ENCODE measurements at regions not wholly inside any gene's neighbourhood (a gene's known extent, or its start where the extent isn't known, plus 50 kb on each side); places are given as distances from the start of the nearest gene placed in this dataset.

DNA sequence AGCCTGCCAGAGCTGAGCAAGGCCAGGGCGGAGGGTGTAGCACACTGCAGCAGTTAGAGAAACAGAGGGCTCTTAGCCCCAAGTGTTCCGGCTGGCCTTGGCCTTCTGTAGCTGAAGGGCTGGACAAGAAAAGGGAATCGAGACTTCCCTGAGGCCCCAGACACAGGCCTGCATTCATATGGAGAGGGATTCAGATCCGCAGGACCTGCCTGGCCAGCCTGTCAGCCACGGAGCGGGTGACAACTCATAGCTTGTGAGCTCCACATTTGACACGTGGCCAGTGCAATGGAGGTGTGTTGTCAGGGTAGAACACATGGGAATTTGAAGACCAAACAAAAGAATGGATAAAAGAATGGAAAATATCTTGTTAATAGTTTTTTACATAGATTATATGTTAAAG, 182.2 kb upstream of the GSC start:
- H3K27ac Mint-ChIP-seq: no peak overlapping the region
- no peaks in the 10 kb centered on the region for H3K4me1 Mint-ChIP-seq
- no peak overlapping the region for H3K4me3 Mint-ChIP-seq
- H3K36me3 Mint-ChIP-seq: no peaks in the 10 kb centered on the region
- ATAC-seq: no peak
- H3K27me3 Mint-ChIP-seq: peaks cover 7% of the 10 kb centered on the region
- peaks cover 3% of the 10 kb centered on the region for H3K9me3 Mint-ChIP-seq

DNA sequence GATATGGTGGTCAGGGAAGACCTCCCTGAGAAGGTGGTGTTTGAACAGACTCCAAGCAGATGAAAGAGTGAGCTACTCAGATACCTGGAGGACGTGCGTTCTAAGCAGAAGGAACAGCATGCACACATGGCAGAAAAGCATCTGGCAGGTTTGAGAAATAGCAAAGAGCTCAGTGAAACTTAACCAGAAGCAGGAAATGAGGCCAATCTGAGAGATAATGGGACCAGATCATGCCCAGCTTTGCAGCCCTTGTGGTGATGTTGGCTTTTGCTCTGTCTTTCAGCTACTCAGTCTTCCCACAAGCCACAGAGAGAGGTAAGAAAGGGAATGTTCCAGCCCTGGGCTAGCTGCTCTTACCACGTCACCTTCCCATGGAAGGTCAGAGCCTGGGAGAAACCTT, 176.3 kb upstream of the GSC start:
- no peaks in the 10 kb centered on the region for H3K4me1 Mint-ChIP-seq
- H3K36me3 Mint-ChIP-seq: no peaks in the 10 kb centered on the region
- H3K9me3 Mint-ChIP-seq: peaks cover 3% of the 10 kb centered on the region
- no peak for ATAC-seq
- no peaks in the 10 kb centered on the region for H3K27me3 Mint-ChIP-seq
- no peak overlapping the region for H3K27ac Mint-ChIP-seq
- H3K4me3 Mint-ChIP-seq: no peak overlapping the region

DNA sequence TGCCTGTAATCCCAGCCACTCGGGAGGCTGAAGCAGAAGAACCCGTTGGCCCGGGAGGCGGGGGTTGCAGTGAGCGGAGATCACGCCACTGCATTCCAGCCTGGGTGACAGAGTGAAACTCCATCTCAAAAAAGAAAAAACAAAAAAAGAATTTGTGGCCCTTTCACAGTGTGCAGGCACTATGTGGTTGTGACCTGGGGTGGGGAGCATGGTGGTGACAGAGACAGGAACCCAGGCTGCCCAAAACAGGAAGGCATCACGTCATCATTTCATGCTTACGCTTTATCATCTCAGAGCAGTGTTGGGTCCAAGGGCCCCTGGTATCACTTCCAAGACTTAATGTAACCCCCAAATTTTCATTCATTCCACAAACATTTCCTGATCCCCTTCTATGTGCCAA, 175.7 kb upstream of the GSC start:
- Mint-ChIP-seq H3K4me1 (no peaks in the 10 kb centered on the region), H3K27ac (no peak overlapping the region), H3K36me3 (no peaks in the 10 kb centered on the region), H3K27me3 (no peaks in the 10 kb centered on the region), H3K9me3 (peaks cover 3% of the 10 kb centered on the region), H3K4me3 (no peak overlapping the region)
- ATAC-seq: no peak

DNA sequence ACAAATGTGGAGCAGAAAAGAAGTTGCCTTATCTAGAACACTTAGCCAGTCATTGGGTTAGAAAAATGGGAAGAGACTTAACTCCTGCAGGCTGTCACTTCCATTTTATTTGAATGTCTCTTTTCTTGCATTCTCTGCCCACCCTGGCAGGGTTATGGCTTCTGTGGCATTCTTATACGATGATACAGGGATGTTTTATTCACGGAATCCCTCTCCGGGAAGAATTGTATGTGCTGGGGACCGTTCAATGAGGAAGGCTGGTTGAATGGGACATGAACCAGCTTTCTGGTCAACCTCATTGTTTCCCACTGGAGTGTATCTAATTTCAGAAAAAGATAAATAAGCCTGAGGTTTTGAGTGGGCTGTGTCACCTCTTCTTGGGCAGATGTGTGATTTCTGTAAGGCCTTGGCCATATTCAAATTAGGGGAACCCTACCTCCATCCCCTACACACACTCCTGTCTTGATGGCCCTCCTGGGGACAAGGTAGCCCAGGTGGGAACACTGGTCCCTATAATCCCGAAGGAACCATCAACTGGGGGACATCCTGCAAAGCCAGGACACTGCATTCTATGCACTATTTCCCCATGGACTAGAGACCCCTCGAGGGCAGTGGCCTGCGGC, 174.8 kb upstream of the GSC start:
- Mint-ChIP-seq H3K27ac (no peak overlapping the region), H3K4me1 (no peaks in the 10 kb centered on the region), H3K36me3 (no peaks in the 10 kb centered on the region), H3K4me3 (no peak overlapping the region), H3K9me3 (peaks cover 3% of the 10 kb centered on the region), H3K27me3 (no peaks in the 10 kb centered on the region)
- ATAC-seq: no peak

DNA sequence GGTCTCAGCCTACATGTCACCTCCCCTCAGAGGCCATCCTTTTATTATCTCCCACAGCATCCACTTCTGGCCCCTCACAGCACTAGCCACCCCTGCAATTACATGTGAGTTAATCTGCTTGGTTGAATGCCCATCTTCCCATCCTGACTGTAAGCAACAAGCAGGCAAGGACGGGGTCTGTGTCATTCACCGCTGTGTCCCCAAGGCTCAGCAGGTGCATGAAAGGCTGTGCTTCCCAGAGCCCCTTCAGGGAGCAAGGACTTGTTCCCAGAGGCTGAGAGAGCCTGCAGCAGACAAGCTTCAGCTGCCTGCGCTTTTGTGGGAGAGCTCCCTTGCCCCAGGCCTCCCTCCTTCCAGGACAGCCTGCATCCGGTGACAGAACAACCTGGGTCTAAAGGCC, 172.7 kb upstream of the GSC start:
- ATAC-seq: no peak
- no peak overlapping the region for H3K27ac Mint-ChIP-seq
- peaks cover under 1% of the 10 kb centered on the region for H3K9me3 Mint-ChIP-seq
- H3K36me3 Mint-ChIP-seq: no peaks in the 10 kb centered on the region
- H3K27me3 Mint-ChIP-seq: no peaks in the 10 kb centered on the region
- no peaks in the 10 kb centered on the region for H3K4me1 Mint-ChIP-seq
- no peak overlapping the region for H3K4me3 Mint-ChIP-seq

DNA sequence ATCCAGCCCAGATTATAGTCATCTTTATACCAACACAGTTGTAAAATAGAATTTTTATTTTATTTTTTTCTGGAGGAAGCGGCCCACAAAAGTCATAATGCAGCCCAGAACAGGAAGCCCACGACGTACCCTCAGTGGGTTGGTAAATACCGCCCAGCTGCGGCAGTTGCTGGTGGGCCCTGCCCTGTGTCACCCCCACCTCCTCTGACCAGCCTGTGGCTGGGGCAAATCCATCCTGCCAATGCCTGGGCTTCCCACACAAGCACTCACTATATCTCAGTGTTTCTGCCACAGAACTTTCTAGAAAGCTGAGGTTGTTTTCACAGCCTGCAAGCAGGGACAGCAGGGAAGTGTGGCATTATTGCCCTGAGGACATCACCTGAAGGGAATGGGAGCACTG, 171.4 kb upstream of the GSC start:
- no peak overlapping the region for H3K4me3 Mint-ChIP-seq
- H3K36me3 Mint-ChIP-seq: no peaks in the 10 kb centered on the region
- H3K27me3 Mint-ChIP-seq: no peaks in the 10 kb centered on the region
- H3K4me1 Mint-ChIP-seq: no peaks in the 10 kb centered on the region
- no peak for ATAC-seq
- H3K9me3 Mint-ChIP-seq: no peaks in the 10 kb centered on the region
- no peak overlapping the region for H3K27ac Mint-ChIP-seq

DNA sequence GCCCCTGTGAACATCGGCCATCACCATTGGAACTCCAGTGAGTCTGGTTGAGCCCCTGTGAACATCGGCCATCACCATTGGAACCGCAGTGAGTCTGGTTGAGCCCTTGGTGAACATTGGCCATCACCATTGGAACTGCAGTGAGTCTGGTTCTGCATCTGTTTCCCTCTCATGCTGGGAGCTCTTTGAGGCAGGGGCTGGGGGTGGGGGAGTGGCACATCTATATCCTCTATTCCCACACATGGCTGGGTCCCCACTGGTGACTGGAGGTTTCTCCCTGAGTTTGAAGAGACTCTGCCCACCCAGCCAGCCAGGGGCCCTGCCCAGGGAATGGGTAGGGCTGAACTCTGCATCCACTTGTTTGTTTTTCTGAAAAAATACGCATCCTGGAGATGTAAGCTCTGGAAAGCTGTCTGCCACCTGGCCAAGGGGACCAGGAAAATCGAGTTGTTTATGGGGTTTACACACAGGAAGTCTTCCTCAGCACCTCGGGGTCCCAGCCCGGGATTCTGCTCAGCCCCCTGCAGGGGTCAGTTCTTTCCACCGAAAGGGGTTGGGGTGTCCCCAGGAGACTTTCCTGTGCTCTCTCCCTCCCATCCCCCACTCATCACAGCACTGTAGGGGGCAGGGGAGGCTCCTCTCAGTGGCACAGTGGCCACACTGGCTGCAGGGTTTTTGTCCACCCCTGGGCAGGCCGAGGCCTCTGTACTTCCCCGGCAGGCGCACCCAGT, 170.5 kb upstream of the GSC start:
- H3K27ac Mint-ChIP-seq: no peak overlapping the region
- H3K36me3 Mint-ChIP-seq: no peaks in the 10 kb centered on the region
- H3K27me3 Mint-ChIP-seq: no peaks in the 10 kb centered on the region
- H3K4me3 Mint-ChIP-seq: no peak overlapping the region
- H3K9me3 Mint-ChIP-seq: no peaks in the 10 kb centered on the region
- H3K4me1 Mint-ChIP-seq: no peaks in the 10 kb centered on the region
- ATAC-seq: no peak

DNA sequence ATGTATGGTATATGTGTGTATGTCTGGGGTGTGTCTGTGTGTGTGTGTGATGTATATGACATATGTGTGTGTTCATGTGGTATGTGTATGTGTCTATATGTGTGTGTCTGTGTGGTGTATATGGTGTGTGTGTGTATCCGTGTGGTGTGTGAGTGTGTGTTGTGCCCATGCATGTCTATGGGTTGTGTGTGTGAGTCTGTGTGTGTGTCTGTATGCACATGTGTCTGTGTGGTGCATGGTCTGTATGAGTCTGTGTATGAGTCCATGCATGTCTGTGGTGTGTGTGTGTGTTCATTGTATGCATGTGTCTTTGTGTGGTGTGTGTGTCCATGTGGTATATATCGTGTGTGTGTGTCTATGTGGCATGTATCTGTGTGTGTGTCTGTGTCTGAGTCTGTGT, 168.1 kb upstream of the GSC start:
- Mint-ChIP-seq H3K9me3 (no peaks in the 10 kb centered on the region), H3K4me3 (no peak overlapping the region), H3K27me3 (no peaks in the 10 kb centered on the region), H3K36me3 (no peaks in the 10 kb centered on the region), H3K27ac (no peak overlapping the region), H3K4me1 (no peaks in the 10 kb centered on the region)
- no peak for ATAC-seq

DNA sequence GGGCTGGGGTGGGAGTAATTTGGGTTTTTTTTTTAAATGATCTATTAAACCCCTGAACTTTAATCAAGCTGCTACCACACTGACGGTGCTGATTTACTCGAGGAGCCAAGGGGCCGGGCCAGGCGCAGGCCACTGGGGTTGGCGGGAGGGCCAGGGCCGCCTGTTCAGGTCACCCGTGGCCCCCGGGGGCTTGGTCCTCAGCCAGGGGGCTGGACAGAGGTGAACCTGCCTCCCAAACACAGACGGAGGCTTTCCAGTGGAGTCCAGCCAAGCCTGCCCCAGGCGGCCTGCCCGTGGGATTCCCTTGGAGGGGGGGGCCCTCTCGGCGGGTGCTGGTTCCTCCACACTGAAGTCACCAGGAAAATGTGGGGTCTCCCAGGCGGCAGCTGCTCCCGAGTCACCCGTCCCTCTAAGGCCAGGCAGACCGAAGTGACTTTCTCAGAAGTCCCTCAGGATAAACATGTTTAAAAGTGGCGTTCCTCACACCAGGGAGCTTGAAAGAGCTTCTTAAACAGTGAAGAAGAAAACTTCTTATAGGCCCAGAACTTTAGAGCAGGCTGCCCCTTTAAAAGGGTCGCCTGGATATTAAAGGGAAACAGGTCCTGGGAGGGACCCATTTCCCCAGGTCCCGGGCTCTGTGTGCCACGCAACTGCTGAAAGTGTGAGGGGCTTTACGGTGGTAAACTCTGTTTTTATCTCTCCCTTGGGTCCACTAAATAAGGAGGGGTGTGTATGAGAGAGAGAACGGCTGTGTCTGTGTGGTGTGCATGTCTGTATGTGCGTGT, 167.2 kb upstream of the GSC start:
- Mint-ChIP-seq H3K36me3 (no peaks in the 10 kb centered on the region), H3K4me3 (no peak overlapping the region), H3K27ac (no peak overlapping the region), H3K9me3 (no peaks in the 10 kb centered on the region), H3K4me1 (no peaks in the 10 kb centered on the region), H3K27me3 (no peaks in the 10 kb centered on the region)
- ATAC-seq: peak; percentile 40

DNA sequence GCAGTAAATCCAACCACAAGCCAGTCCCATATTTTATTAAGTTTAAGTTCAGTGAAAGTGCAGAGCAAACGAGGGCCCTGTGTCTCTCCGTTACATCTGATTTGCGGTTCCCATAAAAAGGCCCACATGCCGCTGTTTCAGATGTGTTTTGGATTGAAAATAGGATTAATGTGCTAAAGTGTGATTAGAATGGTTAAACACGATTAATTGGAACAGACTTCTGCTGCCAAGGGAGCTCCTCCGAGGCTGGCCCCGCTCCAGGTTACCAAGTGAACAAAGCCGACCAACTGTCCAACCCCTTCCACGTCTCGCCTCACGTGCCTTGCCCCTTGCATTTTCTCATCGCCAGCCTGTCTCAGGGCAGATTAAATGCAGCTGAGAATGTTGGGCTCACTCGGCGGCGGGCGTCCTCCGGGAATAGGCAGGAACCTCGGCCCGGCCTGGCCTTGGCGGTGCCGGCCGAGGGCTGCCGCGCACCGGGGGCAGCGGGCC, 166.5 kb upstream of the GSC start:
- H3K27me3 Mint-ChIP-seq: no peaks in the 10 kb centered on the region
- H3K9me3 Mint-ChIP-seq: no peaks in the 10 kb centered on the region
- no peak overlapping the region for H3K27ac Mint-ChIP-seq
- peak; percentile 13 for ATAC-seq
- no peaks in the 10 kb centered on the region for H3K4me1 Mint-ChIP-seq
- H3K4me3 Mint-ChIP-seq: no peak overlapping the region
- H3K36me3 Mint-ChIP-seq: no peaks in the 10 kb centered on the region

DNA sequence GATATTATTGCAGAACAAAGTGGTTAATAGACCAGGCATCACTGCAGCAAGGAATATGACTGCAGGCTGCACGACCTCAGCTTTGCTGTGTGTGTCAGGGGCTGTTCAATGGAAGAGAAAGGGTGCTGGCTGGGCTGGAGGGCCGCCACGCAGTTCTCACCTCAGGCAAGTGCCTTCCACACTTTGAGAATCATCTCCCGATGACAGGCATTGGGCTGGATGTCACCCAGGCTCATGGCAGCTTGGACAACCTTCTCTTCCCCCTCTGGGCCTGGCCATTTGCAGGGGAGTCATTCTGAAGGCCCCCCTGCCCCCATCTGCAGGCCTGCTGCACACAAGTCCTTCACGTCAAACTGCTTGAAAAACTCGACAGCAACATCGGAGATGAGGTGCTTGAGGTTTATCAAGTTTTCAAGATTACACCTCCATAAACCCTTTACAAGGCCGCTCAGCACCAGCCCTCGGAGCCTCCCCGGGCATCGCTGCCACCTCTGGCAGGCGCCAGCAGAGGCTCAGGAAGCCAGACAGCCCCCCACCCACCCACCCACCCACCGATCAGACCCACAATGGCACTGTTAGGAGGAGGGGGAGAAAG, 165.9 kb upstream of the GSC start:
- Mint-ChIP-seq H3K36me3 (no peaks in the 10 kb centered on the region), H3K27ac (no peak overlapping the region), H3K27me3 (no peaks in the 10 kb centered on the region), H3K4me3 (no peak overlapping the region), H3K9me3 (no peaks in the 10 kb centered on the region), H3K4me1 (no peaks in the 10 kb centered on the region)
- no peak for ATAC-seq

DNA sequence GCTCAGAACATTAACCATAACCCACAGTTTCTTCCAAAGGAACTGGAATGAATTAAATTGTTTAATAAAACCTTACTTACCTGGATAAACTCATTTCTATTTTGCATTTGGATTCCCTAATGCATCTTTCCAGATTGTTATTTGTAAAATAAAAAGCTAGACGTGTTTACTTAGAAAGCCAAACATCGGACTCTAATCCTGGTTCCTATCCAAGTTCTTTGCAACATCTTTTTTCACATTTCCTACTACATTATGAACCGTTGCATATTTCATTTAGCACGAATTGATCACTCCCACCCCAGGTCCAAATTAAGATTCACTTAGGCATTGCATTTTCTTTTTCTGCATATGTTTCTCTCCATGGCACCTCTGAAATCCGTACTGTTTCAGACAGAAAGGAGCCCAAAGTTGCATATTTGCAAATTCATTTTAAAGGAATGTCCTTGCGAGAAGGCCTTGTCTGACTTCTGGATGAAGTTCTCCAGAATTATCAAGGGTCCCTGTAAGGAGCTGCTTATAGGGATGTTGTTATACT, 164.4 kb upstream of the GSC start:
- Mint-ChIP-seq H3K27me3 (no peaks in the 10 kb centered on the region), H3K36me3 (no peaks in the 10 kb centered on the region), H3K4me1 (no peaks in the 10 kb centered on the region), H3K9me3 (no peaks in the 10 kb centered on the region), H3K27ac (no peak overlapping the region), H3K4me3 (no peak overlapping the region)
- ATAC-seq: no peak

DNA sequence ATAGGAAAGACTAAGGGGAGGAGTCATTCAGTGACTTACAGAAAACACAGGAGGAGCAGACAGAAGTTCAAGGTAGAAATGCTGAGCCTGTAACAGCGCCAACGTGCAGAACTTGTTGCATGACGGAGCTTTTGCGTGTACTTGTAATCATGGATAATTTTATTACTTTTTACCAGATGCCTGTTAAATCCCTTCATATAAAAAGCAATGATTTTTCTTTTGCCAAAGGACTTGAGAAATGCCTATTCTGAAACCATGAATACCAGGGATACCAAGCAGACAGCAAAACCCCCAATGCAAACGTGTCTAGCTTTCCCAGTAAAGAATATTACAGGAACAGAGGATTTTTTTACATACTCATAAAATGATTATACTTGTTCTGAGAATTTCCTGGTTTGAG, 163.6 kb upstream of the GSC start:
- H3K27ac Mint-ChIP-seq: no peak overlapping the region
- ATAC-seq: no peak
- no peaks in the 10 kb centered on the region for H3K27me3 Mint-ChIP-seq
- no peaks in the 10 kb centered on the region for H3K4me1 Mint-ChIP-seq
- H3K9me3 Mint-ChIP-seq: no peaks in the 10 kb centered on the region
- no peaks in the 10 kb centered on the region for H3K36me3 Mint-ChIP-seq
- H3K4me3 Mint-ChIP-seq: no peak overlapping the region

DNA sequence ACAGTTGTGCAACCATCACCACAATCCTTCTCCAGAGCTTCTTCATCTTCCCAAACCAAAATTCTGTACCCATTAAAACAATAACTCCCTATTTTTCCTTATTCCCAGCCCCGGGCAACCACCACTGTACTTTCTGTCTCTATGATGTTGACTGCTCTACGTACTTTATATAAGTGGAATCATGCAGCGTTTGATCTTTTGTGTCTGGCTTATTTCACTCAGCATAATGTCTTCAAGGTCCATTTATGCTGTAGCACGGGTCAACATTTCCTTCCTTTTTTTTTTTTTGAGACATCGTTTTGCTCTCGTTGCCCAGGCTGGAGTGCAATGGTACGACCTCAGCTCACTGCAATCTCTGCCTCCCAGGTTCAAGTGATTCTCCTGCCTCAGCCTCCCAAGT, 162.7 kb upstream of the GSC start:
- Mint-ChIP-seq H3K4me3 (no peak overlapping the region), H3K4me1 (no peaks in the 10 kb centered on the region), H3K36me3 (no peaks in the 10 kb centered on the region), H3K27ac (no peak overlapping the region), H3K9me3 (no peaks in the 10 kb centered on the region), H3K27me3 (no peaks in the 10 kb centered on the region)
- no peak for ATAC-seq

DNA sequence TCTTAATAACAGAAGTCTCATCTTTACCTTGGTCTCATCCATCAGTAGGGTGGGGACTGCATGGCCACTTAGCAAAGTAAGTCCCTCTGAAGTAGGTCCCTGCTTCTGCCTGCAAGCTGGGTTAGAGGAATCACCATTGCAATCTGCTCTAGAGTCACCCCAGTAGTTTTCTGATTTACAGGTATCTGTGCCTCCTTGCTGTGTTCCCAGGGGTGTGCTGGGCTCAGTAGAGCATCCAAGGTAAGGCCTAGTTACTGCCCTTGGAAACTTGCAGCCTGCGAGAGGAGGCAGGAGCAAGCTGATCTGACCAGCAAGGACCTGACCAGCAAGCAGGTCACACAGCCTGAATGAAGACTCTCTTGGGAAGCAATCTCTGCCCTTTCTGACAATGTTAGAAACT, 160.8 kb upstream of the GSC start:
- Mint-ChIP-seq H3K27me3 (no peaks in the 10 kb centered on the region), H3K4me1 (no peaks in the 10 kb centered on the region), H3K27ac (no peak overlapping the region), H3K4me3 (no peak overlapping the region), H3K9me3 (peaks cover under 1% of the 10 kb centered on the region), H3K36me3 (no peaks in the 10 kb centered on the region)
- ATAC-seq: peak; percentile 29
